ENCODE measurements at regions not wholly inside any gene's neighbourhood (a gene's known extent, or its start where the extent isn't known, plus 50 kb on each side); places are given as distances from the start of the nearest gene placed in this dataset.

DNA sequence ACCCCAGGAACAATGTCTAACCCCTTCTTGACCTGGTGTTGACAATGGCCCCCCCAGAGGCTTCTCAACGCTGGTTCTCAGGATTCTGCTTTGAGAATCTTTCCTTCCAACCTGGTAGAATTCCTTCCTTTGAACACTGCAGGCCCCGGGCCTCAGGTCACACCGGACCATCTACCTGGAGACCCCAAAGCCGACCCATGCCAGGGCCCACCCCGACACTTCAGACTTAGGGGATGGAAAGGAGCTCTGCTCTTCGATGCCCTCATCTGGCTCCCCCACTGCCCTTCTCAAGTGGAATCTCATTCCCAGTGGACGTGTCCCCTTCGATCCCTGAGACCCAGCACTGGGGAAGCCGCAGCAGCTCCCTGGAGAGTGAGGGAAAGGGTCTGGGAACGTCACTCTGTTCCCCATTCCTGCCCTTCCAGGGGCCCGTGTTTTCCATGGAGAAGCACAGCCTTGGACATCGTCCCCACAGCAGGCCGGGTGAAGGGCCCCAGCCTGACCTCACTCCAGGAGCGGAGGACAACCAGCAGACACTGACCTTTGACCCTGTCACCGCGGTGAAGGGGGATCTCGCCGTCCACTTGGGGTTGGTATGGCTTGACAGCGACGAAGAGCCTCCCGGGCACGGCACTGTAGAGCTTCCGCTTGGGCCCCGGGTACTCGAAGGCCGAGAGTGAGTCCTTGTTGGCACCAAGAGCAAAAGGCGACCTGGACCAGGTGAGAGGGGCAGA is 408.3 kb downstream of the CTTN start:
- no peak for DNase-seq
- Histone ChIP-seq H3K4me3 (no peak overlapping the region), H3K4me1 (ENCODE audit: low read depth) (no peaks in the 10 kb centered on the region), H3K9me3 (no peaks in the 10 kb centered on the region), H3K36me3 (ENCODE audit: low read depth) (no peaks in the 10 kb centered on the region)
- TF ChIP-seq CTCF (IDR thresholded peaks at IDR 0.05): no peak
- ATAC-seq: no peak
- intact Hi-C loops (cut with DNase I, micrococcal nuclease): no loop called here

- DNase-seq (no peak), ATAC-seq (no peak)
- Histone ChIP-seq H3K4me1 (ENCODE audit: low read depth) (no peaks in the 10 kb centered on the region), H3K4me3 (no peak overlapping the region), H3K9me3 (no peaks in the 10 kb centered on the region), H3K36me3 (ENCODE audit: low read depth) (no peaks in the 10 kb centered on the region)
- no peak for TF ChIP-seq CTCF (IDR thresholded peaks at IDR 0.05)
- intact Hi-C loops (cut with DNase I, micrococcal nuclease): no loop called here
Observed at GRCh38 chr11:70807195-70807543, 408.8 kb downstream of the CTTN start.

DNA sequence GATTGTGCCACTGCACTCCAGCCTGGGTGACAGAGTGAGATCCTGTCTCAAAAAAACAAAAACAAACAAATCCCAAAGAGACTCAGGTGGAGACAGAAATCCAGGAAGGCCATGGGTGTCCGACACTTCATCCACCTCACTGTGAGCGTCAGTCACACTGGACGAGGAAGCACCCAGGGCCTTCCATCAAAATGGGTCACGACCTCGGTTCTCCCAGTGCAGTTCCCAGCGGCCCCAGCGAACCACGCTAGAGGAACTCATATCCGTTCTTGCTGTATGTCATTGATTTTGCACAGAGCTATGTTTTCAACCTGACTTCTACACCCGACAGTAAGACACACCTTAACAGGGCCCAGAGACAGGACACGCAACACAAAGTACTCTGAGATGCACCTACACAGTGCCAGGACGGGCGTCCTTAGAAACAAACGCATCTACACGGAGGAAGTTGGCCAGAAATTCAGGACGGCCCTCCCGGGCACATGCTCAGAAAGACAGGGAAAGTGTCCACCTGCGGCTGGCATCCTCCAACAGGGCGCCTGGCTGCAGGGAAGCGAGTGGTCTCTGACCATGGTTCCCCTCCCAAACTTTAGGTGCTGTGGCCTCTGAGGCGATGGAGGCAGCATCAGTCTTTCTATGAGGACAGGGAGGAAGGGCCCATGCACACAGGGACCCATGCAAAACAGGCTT is 410.5 kb downstream of the CTTN start:
- ATAC-seq: no peak
- Histone ChIP-seq H3K4me3 (no peak overlapping the region), H3K4me1 (ENCODE audit: low read depth) (no peaks in the 10 kb centered on the region), H3K9me3 (no peaks in the 10 kb centered on the region), H3K36me3 (ENCODE audit: low read depth) (no peaks in the 10 kb centered on the region)
- no peak for DNase-seq
- TF ChIP-seq CTCF (IDR thresholded peaks at IDR 0.05): no peak
- intact Hi-C loops (cut with DNase I, micrococcal nuclease): no loop called here

DNA sequence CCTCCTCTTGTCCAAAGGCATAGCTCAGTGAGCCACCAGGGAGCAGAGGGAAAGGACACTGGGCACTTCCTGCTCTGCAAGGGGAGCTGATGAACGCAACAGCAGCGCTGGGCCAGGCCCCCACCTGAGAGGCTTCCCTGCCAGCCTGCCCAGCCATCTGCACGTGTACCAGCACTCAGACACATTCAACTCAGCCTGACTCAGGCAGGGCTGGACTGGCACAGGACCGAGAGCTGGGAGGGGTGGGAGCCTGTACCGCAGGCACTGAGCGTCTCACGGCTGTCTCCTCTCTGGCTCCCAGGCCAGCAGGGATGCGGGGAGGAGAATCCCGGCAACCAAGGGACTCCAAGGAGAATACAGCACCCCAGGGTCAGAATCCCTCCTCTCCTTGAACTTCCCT is 411.8 kb downstream of the CTTN start:
- no peaks in the 10 kb centered on the region for H3K36me3 ChIP-seq (ENCODE audit: low read depth)
- intact Hi-C loops (cut with DNase I, micrococcal nuclease): no loop called here
- ATAC-seq (no peak), DNase-seq (no peak)
- no peaks in the 10 kb centered on the region for H3K4me1 ChIP-seq (ENCODE audit: low read depth)
- H3K9me3 ChIP-seq: no peaks in the 10 kb centered on the region
- no peak overlapping the region for H3K4me3 ChIP-seq
- no peak for TF ChIP-seq CTCF (IDR thresholded peaks at IDR 0.05)

GRCh38 chr11:70810681-70811080 is 412.4 kb downstream of the CTTN start:
- intact Hi-C loops (cut with DNase I, micrococcal nuclease): no loop called here
- Histone ChIP-seq H3K9me3 (no peaks in the 10 kb centered on the region), H3K4me1 (ENCODE audit: low read depth) (no peaks in the 10 kb centered on the region), H3K36me3 (ENCODE audit: low read depth) (no peaks in the 10 kb centered on the region), H3K4me3 (no peak overlapping the region)
- TF ChIP-seq CTCF (IDR thresholded peaks at IDR 0.05): no peak
- no peak for DNase-seq
- no peak for ATAC-seq

Measured in mucosa of descending colon (tissue), 3 donors.